Aorta (tissue), 5 donors: ENCODE measurements at regions not wholly inside any gene's neighbourhood (a gene's known extent, or its start where the extent isn't known, plus 50 kb on each side); places are given as distances from the start of the nearest gene placed in this dataset.
"Not testable (repeated sequence)": the region's sequence is repeated elsewhere in the genome, so short reads cannot be mapped to it uniquely, and the experiment has no call there.

ENCODE experiments used
- ATAC-seq: fragments of 200-7000 bp; cut with Tn5 transposase; one replicate; pipeline ENCODE4 v1.9.1; 2022; ENCODE audit warnings: moderate library complexity; ENCODE audit not compliant: low FRiP score
- DNase-seq, 2 donors: peaks; one replicate each; pipeline ENCODE4 v3.0.0-alpha.2; 2020
- H3K27ac ChIP-seq, 2 donors: one replicate each; pipeline ENCODE4 v1.5.1; 2013; ENCODE audit warnings: low read length in 2 of 2, mild to moderate bottlenecking in 2 of 2, moderate library complexity in 2 of 2, control low read depth in 1 of 2, inconsistent platforms in 1 of 2, low read depth in 1 of 2
- H3K27me3 ChIP-seq, 2 donors: one replicate each; pipeline ENCODE4 v1.6.1; 2013; ENCODE audit warnings: control low read depth in 1 of 2, low read length in 1 of 2, mild to moderate bottlenecking in 1 of 2, moderate library complexity in 1 of 2; ENCODE audit not compliant: insufficient read depth in 2 of 2, control insufficient read depth in 1 of 2
- H3K36me3 ChIP-seq, 2 donors: one replicate each; pipeline ENCODE4 v1.6.1; 2013; ENCODE audit warnings: control low read depth in 1 of 2, low read length in 1 of 2, mild to moderate bottlenecking in 1 of 2; ENCODE audit not compliant: insufficient read depth in 2 of 2, control insufficient read depth in 1 of 2
- H3K4me1 ChIP-seq, 2 donors: one replicate each; pipeline ENCODE4 v1.6.1; 2013; ENCODE audit warnings: low read length in 2 of 2, control low read depth in 1 of 2, mild to moderate bottlenecking in 1 of 2, moderate library complexity in 1 of 2; ENCODE audit not compliant: insufficient read depth in 2 of 2, control insufficient read depth in 1 of 2
- H3K4me3 ChIP-seq, 2 donors: one replicate each; pipeline ENCODE4 v1.5.1; 2013; ENCODE audit warnings: low read length in 2 of 2, control low read depth in 1 of 2, mild to moderate bottlenecking in 1 of 2
- H3K9me3 ChIP-seq: one replicate; pipeline ENCODE4 v1.6.1; 2013; ENCODE audit warnings: mild to moderate bottlenecking, low read length; ENCODE audit not compliant: control insufficient read depth
- WGBS, 2 donors: extraction: QIAGEN DNeasy Blood & Tissue Kit; methylation state at CpG; one replicate each; pipeline ENCODE4 v1.1.7; 2013; 5-methylcytosine and 5-hydroxymethylcytosine counted together
- intact Hi-C, 2 donors: fragments of 100-400 bp; cut with DNase I; formaldehyde crosslinking; loops; one replicate each; pipeline versions ENCODE4 v1.14.2 to v1.15.0; 2022
- donor health status: healthy with polysubstance abuse.
- donor health status: Bipolar disorder and iron deficiency.
- donor health status: DM: no; HTN: no; CAD: no.
- donor health status: DM: no; HTN: no; CAD: no.
- donor health status: DM: yes; HTN: yes; CAD: no.

DNA sequence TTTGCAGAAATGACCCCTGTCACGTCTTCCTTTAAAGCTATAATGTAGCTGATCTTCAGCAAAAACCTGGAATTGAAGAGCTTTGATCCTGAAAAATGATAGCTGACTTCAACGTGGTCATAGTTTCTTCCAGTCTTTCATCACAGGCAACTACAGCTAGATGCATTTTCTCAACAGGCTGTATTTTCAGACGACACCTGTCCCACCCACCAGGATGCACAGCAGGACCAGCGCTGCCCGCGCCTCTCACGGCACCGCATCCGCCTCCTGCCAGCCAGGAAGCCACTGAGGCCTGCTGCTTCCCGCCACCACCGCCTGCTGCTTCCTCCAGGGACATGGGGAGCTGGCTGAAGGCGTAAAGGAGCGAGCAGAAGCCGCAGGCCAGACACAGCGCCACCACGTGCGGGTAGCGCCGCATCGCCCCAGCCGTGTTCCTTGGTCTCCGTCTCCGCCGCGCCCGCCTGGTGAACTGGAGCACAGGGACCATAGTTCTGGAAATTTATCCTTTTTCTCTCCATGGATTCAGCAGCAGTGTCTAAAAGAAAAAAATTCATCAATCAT is 215.7 kb downstream of the POTED start:
- ATAC-seq, H3K36me3 ChIP-seq, DNase-seq, H3K9me3 ChIP-seq, H3K27me3 ChIP-seq, H3K4me1 ChIP-seq, H3K27ac ChIP-seq, H3K4me3 ChIP-seq, intact Hi-C loops: not testable (repeated sequence)
- WGBS, 2 donors = 23 to 32% methylated on average over 4 to 9 of the region's 26 CpGs

DNA sequence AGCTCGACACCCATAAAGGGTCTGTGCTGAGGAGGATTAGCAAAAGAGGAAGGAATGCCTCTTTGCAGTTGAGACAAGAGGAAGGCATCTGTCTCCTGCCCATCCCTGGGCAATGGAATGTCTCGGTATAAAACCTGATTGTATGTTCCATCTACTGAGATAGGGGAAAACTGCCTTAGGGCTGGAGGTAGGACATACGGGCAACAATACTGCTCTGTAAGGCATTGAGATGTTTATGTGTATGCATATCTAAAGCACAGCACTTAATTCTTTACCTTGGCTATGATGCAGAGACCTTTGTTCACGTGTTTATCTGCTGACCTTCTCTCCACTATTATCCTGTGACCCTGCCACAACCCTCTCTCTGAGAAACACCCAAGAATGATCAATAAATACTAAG is 210.7 kb downstream of the POTED start:
- 50 to 55% methylated on average over 4 of the region's 4 CpGs for WGBS, 2 donors
- H3K9me3 ChIP-seq, intact Hi-C loops, H3K36me3 ChIP-seq, H3K27me3 ChIP-seq, H3K27ac ChIP-seq, ATAC-seq, DNase-seq, H3K4me3 ChIP-seq, H3K4me1 ChIP-seq: not testable (repeated sequence)

DNA sequence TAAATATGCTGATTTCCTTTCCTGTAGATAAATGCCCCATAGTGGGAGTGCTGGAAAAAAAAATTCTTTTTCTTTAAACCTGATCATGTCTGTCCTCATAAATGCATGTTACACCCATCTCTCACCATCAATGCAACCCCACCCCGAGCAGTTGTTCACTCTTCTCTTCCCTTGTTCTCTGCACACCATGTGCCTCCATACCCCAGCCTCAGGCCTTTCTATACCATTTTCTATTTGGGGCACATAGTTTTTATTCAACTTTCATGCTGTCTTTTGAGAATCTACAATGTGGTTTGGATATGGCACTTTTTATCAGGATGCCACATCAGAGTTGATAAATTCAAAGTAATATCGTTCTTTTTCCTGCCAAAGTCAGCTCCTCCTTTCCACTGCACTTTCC is 202.6 kb downstream of the POTED start:
- not testable (repeated sequence) for DNase-seq

DNA sequence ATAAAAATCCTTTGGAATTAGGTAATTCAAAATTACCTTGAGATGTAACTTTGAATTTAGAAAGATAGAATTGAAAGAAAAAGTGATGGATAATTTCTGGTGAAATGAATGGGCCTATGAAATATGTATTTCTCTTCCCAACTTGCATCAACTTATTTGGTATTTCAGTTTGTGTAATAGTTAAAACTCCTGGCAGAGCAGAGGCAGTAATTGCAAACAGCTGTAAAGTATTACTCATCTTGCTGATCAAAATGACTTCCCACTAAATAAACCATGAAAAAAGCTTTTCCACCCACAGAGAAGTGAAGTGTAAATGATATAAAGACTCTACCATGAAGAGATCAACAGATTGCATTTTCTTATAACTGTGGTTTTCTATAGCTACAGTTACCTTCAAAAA is 201.0 kb downstream of the POTED start:
- H3K27ac ChIP-seq, H3K27me3 ChIP-seq, H3K9me3 ChIP-seq, intact Hi-C loops, DNase-seq, ATAC-seq, H3K36me3 ChIP-seq, H3K4me1 ChIP-seq, H3K4me3 ChIP-seq: not testable (repeated sequence)

More for the DNA sequence above, 202.6 kb downstream of the POTED start:
- intact Hi-C loops, H3K9me3 ChIP-seq, H3K4me1 ChIP-seq, H3K4me3 ChIP-seq, H3K27ac ChIP-seq, H3K27me3 ChIP-seq, ATAC-seq, H3K36me3 ChIP-seq: not testable (repeated sequence)
- 55 to 63% methylated on average over 2 of the region's 2 CpGs for WGBS, 2 donors

DNA sequence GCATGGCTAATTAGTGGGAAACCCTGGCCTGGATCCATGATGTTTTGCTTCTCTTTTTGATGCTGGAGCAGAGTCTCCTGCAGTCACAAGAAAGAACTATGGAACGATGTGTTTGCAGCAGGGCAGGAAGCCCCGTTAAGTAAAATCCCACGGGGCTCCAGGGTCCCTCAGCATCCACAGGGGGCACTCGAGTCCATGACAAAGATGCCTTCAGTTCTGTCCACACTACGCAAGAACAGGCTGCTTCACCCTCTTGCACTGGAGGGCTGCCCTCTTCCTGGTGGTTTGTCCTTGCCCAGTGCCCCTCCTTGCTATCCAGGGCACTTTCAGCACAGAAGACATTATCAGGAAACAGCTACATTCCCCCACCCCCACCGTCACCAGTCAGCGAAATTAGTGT is 196.9 kb downstream of the POTED start:
- ATAC-seq, H3K27ac ChIP-seq: not testable (repeated sequence)

DNA sequence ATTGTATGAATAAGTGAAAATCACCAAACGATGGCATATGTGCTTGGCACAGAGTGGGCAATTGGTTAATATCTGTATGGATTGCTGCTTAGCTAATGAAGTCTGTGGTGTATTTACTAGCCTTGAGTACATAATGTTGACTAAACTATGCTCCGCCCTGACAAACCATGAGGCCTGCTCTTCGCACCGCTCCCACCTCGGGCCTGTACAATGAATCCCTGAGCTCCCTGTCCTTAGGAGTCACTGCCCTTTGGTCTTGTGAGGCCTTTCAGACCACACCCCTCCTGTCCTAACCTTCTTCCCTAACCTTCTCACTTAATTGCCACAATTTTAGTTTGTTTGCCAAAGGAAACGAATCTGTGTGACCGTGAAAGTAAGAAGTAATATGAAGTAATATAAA is 193.2 kb downstream of the POTED start:
- H3K9me3 ChIP-seq, DNase-seq, H3K4me1 ChIP-seq, H3K27ac ChIP-seq, H3K27me3 ChIP-seq, ATAC-seq, intact Hi-C loops, H3K4me3 ChIP-seq, H3K36me3 ChIP-seq: not testable (repeated sequence)
- 78 to 79% methylated on average over 7 of the region's 7 CpGs for WGBS, 2 donors

More for the DNA sequence above, 196.9 kb downstream of the POTED start:
- H3K27me3 ChIP-seq, intact Hi-C loops, H3K9me3 ChIP-seq, DNase-seq, H3K4me1 ChIP-seq, H3K4me3 ChIP-seq, H3K36me3 ChIP-seq: not testable (repeated sequence)
- 55 to 67% methylated on average over 6 of the region's 7 CpGs for WGBS, 2 donors
